ENCODE measurements at regions not wholly inside any gene's neighbourhood (a gene's known extent, or its start where the extent isn't known, plus 50 kb on each side); places are given as distances from the start of the nearest gene placed in this dataset.
"Not testable (repeated sequence)": the region's sequence is repeated elsewhere in the genome, so short reads cannot be mapped to it uniquely, and the experiment has no call there.

DNA sequence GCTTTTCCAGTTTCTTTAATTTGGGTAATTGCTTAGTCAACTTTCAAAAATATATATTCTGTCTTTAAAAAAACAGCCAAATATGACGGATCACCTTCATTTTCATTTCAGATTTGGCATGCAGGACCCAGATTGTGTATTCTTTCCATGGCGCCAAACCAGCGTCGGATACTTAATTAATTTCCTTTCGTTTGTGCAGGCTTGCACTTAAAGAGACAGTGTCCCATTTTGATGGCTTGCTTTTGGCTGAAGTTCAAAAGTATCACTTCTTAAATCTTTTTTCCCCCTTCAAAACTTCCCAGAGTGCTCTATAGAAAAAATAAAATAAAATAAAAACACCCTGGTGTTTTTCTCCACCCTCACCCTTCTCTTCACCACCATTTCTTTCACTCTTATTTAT is 394.5 kb upstream of the SOX9 start:
- intact Hi-C loops (cut with DNase I), result no loop called here
- no peak for DNase-seq (ENCODE audit: low spot score)

DNA sequence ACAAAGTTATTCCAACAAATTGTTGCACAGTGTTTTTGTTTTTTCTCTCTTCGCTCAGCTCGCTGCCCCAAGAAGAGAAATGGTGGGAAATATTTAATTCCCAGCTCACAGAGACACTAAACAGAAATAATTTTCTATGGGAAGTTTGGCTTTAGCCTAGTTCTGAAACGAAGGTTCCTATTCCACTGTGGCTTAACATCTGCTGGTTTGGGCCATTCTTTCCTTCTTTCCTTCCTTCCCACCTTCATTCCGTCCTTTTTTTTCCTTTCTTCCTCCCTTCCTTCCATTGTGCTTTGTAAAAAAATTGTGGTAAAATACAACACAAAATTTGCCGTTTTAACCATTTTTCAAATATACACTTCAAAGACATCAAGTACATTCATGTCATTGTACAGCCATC is 393.5 kb upstream of the SOX9 start:
- intact Hi-C loops (cut with DNase I), result no loop called here
- no peak for DNase-seq (ENCODE audit: low spot score)

DNA sequence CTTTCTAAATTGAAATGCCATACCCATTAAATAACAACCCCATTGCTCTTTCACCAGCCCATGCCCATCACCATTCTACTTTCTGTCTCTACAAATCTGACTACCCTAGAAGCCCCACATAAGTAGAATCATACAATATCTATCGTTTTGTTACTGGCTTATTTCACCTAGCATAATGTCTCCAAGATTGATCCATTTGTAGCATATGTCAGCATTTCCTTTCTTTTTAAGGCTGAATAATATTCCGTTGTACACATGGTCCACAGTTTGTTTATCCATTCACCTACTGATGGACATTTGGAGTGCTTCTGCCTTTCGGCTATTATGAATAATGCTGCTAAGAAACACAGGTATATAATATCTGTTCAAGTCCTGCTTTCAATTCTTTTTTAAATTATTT is 393.1 kb upstream of the SOX9 start:
- no peak for DNase-seq (ENCODE audit: low spot score)
- intact Hi-C loops (cut with DNase I), result no loop called here

DNA sequence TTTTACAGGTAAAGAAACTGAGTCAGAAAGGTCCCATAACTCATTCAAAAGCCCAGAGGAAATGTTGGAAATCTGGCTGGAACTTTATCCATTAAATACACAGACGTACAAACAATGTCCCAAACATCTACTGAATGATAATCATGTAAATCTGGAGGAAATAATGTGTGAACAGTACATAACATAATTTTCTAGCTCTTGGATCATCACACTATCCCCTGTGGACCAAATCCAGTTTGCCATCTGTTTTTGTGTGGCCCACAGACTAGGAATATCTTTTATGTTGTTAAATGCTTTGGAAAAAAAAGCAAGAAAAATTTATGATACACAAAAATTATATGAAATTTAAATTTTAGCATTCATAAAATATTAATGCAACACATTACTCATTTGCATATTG is 389.9 kb upstream of the SOX9 start:
- intact Hi-C loops (cut with DNase I), result no loop called here

DNA sequence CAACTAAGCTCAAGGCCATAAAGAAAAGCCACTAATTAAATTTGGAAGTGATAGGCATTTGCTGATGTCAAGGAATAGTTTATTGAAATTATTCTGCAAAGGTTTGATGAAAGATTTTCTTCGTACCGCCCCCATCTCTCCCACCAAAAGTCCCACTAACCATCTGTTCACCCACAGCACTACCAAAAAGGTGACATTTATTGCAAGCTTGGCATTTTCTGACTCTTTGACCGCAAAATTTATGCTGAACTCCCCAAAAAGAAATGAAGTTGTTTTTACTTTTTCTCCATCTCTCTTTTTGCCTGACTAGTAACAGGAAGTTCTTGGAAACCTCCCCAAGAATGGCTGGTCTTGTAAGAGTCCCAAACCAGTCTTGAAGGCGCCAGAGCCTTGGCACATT is 384.9 kb upstream of the SOX9 start:
- intact Hi-C loops (cut with DNase I), result no loop called here
- DNase-seq (ENCODE audit: low spot score), result no peak

More for the DNA sequence above, 389.9 kb upstream of the SOX9 start:
- DNase-seq (ENCODE audit: low spot score), result no peak

DNA sequence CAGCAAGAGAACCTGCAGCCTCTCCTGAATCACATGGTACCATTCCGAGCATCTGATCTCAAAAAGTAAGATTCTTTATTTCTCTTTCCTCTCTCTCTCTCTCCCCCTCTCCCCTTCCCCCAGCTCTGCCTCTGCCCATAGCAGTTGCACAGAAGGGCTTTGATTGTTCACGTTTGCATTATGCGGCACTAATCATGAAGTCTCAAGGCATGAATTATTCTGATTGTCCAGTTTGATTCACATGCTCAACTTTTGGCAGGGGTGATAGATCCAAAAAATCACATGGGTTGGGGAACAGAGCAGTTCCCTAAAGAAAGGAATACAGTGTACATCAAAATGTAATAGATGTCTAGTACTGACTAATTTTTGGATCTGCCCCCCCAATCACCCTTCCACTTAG is 380.0 kb upstream of the SOX9 start:
- DNase-seq (ENCODE audit: low spot score), result no peak
- intact Hi-C loops (cut with DNase I), result no loop called here

DNA sequence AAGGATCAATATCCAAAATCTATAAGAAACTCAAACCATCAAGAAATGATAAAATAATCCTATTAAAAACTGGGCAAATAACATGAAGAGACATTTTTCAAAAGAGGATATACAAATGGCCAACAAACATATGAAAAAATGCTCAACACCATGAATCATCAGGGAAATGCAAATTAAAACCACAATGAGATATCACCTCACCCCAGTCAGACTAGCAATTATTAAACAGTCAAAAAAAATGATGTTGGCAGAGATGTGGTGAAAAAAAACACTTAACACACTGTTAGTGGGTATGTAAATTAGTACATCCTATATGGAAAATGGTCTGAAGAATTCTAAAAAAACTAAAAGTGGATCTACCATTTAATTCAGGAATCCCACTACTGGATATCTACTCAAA is 379.0 kb upstream of the SOX9 start:
- intact Hi-C loops (cut with DNase I), result no loop called here
- DNase-seq (ENCODE audit: low spot score), result no peak

DNA sequence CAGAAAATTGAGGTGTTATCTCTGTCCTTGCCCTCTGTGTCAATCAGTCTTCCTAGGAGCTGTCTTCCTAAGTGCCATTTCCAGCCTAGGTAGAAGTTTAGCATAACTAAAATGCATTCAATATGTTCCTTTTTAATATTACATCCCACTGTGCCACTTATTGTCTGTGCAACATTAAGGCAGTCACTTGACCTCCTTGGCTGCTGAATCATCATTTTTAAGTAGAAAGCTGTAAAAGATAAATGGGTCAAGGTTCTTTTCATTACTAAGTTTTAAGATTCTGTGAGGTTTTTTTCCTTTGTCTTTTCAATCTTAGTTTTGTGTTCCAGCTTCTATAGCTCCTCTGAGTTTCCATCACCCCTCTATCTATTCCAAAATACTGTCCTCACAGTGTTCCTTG is 371.9 kb upstream of the SOX9 start:
- DNase-seq (ENCODE audit: low spot score), result no peak
- intact Hi-C loops (cut with DNase I), result no loop called here

DNA sequence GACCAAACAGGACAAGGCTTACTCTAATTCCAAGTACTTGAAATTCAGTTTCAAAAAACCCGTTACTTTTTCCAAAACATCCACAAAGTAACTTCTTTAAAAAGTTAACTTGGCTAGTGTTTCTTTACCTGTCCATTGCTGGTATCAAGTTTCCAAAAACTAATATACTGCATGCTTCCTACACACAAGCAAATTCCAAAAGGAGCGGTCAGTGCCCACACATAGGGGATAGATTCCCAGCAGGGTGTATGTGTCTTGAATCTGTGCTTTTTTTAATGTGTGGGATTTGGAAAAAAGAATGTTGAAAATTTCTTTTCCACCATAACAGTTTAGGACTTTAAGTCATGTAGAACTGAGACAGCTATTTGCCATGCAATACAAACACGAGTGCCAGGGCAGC is 367.8 kb upstream of the SOX9 start:
- intact Hi-C loops (cut with DNase I), result no loop called here
- no peak for DNase-seq (ENCODE audit: low spot score)

DNA sequence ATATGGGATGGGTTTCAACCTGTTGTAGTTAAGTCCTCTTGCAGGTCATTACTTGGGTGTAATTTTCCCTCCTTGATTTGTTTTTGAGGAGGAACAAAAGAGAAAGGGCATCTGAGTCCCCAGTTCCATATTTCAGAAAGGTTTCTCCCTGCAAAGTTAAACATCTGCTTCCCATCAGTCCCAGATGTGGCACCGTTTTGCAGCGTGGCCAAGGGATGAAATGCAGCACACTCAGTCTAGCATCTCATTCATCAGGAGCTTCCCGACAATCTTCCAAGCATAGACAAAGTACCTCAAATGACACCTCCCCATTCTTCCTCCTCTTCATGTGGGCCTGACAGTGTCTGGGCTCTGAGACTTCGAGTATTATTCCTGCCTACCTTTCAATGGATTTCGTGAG is 363.7 kb upstream of the SOX9 start:
- DNase-seq (ENCODE audit: low spot score), result no peak
- intact Hi-C loops (cut with DNase I), result no loop called here

DNA sequence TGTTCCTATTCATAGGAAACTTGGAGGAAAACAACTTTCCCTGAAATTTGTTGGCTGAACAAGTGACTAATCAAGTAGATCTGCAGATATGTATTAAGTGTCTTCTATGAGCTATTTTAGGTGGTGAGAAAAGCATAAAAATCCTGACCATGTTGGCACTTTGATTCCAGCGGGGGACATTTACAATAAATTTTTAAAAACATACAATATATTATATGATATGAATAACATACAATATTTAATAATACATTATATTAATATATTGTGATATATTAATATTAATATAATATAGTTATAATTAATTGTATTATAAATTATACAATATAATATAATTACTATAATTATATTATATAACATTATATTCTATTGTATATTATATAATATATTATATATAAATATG is 362.9 kb upstream of the SOX9 start:
- intact Hi-C loops (cut with DNase I), result no loop called here
- DNase-seq (ENCODE audit: low spot score), result no peak

DNA sequence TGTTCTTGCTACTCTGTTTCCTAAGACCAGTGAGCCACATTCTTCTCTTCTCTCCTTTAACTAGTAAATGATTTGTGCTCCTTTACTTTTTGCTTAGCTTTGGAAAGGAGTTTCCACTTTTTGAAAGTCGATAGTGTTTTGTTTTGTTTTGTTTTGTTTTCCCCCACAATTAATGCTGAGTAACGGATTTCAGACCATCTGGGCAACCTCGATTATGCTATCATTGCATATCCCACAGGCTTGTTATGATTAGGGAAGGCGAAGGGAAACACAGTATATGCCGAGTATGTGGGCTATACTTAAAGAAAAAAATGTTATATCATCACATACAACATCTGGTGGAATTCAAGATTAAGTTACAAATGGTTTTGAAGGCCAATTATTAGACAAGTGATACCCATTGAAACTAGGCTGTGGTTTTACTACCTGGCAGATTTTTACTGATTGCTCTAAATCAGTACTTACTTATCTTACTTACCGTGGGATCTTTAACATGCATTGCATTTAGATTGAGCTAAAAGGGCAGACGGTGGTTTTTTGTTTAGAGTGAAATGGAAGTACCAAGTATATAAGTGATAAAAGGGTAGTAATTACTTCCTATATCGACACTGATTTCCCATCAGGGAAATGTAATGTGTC is 361.3 kb upstream of the SOX9 start:
- no peak for DNase-seq (ENCODE audit: low spot score)
- intact Hi-C loops (cut with DNase I), result no loop called here

DNA sequence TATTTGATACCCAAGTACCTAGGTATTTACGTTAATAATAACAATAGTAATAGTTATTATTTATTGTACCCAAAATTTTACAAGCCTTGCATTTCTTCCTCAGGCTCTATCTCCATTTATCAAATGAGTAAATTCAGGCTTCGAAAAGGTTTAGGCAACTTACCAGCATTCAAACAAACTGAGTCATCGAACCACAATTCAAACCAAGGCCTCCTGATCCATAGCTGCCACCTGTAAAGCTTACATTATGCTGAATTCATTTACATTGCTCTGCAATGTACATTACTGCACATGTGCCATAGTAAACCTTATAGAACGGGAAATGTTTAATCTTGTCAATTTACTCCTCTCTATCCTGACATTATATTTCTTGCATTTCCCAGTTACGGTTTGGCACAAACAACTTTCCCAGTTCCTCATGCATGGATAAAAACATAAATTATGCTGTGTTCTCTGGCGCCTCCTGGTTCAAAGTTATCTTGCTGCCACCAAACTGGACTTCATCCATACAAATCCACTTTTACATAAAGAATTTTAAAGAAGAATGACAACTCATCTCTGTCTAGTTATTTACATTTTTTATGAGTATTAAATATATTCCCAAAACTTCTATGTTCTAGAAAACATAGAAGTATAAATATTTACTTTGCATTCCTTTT is 360.6 kb upstream of the SOX9 start:
- no peak for DNase-seq (ENCODE audit: low spot score)
- intact Hi-C loops (cut with DNase I), result no loop called here

DNA sequence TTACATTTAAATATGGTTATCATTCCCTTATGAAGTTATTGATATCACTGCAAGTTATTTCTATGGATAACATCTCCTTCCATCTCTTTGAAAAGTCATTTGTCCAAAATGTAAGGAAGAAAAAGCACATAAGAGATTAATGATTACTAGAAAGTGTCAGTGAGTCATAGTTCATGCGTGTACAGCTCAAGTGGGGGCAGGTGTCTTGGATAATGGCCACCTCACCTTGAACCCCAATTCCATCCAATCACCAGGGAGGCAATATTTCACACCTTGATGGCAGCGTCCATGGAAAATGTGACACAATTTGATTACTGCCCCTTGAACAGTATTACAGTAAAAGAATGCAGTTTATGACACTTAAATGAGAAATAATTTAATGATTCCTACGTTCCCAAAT is 358.3 kb upstream of the SOX9 start:
- intact Hi-C loops (cut with DNase I), result no loop called here
- no peak for DNase-seq (ENCODE audit: low spot score)

DNA sequence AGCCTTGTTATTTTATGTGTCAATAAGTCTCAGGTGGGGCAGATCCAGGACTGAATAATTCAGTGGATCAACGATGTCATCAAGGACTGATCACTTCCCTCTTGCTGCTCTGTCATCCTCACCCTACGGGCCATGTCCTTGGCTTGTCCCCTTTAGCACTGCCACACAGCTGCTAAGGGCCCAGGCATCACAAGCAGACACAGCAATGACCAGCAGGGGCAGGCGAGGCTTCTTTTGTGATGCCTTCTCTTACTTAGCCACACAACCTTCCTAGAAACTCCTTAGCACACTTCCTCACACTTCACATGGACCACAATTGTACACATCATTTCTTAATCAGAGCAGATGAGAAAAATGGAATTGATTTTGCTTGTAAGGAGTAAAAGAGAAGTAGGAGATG is 356.3 kb upstream of the SOX9 start:
- no peak for DNase-seq (ENCODE audit: low spot score)
- intact Hi-C loops (cut with DNase I), result no loop called here

DNA sequence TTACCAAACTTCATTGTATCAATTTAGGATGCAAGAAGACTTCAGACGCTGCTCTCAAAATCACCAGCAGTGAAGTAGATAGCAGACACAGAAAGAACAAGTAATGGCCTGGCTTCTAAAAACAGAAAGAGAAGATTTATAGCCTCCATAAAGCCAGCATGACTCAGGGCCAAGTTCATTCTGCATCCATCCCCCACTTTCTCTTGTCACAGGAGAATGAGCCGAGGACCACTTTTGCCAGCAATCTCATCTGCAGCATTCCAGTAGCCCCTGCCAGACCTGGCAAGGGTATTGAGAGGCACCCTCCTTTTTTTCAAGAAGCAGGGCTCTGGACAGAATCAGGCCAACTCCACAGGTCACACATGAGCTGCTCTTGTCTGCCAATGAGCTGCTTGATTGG is 355.4 kb upstream of the SOX9 start:
- intact Hi-C loops (cut with DNase I), result no loop called here
- no peak for DNase-seq (ENCODE audit: low spot score)

DNA sequence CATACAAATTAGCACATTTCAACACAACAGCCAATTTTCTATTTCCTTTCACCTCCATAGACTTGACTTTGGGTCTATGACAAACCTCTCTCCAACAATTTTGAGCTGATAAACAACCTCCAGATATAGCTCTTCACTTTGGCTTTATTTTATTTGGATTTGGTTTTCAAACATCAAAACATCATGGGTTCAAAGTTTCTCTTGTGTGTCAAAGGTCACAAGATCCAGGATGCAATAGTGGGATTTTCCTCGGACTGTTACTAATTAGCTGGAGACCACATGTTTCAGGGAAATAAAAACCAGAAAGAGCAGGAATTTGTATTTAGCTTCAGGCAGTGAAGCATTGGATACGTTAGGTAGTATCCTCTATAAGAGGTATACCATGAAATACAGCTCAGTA is 351.0 kb upstream of the SOX9 start:
- DNase-seq (ENCODE audit: low spot score), result no peak
- intact Hi-C loops (cut with DNase I), result no loop called here

DNA sequence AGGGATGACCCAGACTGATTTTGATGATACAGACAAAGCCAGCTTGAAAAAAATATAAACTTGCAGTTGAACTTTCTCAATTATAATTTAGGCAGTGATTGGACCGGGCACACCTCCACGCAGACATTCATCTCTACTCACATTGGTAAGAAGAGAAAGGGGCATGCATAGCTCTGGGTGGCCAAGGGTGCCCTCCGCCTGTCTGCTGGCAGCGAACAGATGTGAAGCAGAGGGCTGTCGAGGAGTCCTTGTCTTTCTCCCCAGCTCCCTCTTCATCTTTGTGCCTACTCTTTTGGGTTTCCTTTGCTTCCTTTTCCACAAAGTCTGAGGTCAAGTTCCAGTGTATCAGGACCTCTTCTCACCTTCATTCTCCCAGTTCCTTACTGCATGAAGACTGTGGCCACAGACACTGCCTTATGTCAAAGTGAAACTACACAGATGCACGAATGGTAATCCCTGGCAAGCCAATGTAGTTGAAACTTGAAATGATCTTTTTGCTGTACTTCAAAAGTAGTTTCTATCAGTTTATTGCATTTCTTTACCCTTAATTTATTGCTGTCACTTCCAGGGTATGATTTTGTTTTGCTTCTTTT is 343.7 kb upstream of the SOX9 start:
- intact Hi-C loops (cut with DNase I), result no loop called here
- no peak for DNase-seq (ENCODE audit: low spot score)

DNA sequence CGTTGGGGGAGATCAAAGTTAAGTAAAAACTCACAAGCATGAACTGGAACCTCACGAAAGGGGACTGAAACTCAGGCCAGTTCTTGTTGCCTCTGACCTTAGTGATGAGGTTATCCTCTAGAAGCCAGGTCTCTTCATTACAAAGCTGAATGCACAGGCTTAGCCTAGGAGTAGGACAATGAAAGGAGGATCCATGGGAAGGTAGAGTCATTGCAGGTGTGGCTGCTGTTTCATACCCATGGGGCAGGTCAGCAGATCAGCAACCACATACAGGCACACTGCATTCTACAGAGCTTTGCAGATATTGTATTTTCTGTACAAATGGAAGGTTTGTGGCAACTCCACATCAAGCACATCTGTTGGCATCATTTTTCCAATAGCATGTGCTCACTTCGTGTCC is 341.3 kb upstream of the SOX9 start:
- intact Hi-C loops (cut with DNase I), result no loop called here
- DNase-seq (ENCODE audit: low spot score), result no peak

DNA sequence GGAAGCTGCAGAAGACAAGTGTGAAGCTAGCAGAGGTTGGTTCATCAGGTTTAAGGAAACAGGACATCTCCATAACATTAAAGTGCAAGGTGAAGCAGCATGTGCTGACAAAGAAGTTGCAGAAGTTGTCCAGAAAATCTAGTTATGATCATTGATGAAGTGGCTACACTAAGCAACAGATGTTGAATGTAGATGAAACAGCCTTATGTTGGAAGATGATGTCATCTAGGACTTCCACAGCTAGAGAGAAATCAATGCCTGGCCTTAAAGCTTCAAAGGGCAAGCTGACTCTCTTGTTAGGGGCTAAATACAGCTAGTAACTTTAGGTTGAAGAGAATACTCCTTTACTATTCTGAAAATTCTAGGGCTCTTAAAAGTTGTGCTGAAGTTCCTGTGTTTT is 340.2 kb upstream of the SOX9 start:
- no peak for DNase-seq (ENCODE audit: low spot score)
- intact Hi-C loops (cut with DNase I), result no loop called here

DNA sequence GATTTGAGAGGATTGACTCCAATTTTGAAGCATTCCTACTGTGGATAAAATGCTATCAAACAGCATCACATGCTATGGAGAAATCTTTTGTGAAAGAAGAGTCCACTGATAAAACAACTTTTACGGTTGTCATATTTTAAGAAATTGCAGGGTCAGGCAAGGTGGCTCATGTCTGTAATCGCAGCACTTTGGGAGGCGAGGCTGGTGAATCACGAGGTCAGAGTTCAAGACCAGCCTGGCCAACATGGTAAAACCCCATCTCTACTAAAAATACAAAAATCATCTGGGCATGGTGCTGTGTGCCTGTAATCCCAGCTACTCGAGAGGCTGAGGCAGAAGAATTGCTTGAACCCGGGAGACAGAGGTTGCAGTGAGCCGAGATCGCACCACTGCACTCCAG is 338.8 kb upstream of the SOX9 start:
- intact Hi-C loops (cut with DNase I); DNase-seq (ENCODE audit: low spot score): not testable (repeated sequence)

Data from posterior vena cava (tissue), 2 donors.